ENCODE measurements at regions not wholly inside any gene's neighbourhood (a gene's known extent, or its start where the extent isn't known, plus 50 kb on each side); places are given as distances from the start of the nearest gene placed in this dataset.

GRCh38 chr2:173831312-173832229 lies 133.6 kb downstream of the SP3 start:
- TF ChIP-seq EZH2 (IDR thresholded peaks at IDR 0.05; ENCODE audit: low read length, unreplicated experiment) (no peak), CTCF (conservative IDR thresholded peaks at IDR 0.05; ENCODE audit: low read depth, low read length) (no peak), EZH2phosphoT487 (IDR thresholded peaks at IDR 0.05; ENCODE audit: borderline replicate concordance, low read length) (no peak)

Measured in PC-3 (cell line).